Central memory CD8-positive, alpha-beta T cell (primary cell): ENCODE measurements at regions not wholly inside any gene's neighbourhood (a gene's known extent, or its start where the extent isn't known, plus 50 kb on each side); places are given as distances from the start of the nearest gene placed in this dataset.

Source experiments
- ATAC-seq: fragments of 150-1000 bp; cut with Tn5 transposase; replicated peaks from 2 replicates; pipeline ENCODE4 v1.10.0; 2022; ENCODE audit warnings: mild to moderate bottlenecking, moderate FRiP score, moderate number of reproducible peaks; ENCODE audit not compliant: poor library complexity, severe bottlenecking; ENCODE audit errors: extremely low read depth
- DNase-seq, 2 donors: peaks; one replicate each; pipeline ENCODE4 v3.0.0; 2021; ENCODE audit warnings: low spot score in 2 of 2
- H3K27ac Mint-ChIP-seq: one replicate; pipeline ENCODE4 v1.8.0; 2022; ENCODE audit warnings: low read depth, mild to moderate bottlenecking, moderate library complexity, mixed read lengths
- H3K27me3 Mint-ChIP-seq: one replicate; pipeline ENCODE4 v1.8.0; 2022; ENCODE audit warnings: mixed read lengths
- H3K36me3 Mint-ChIP-seq: one replicate; pipeline ENCODE4 v1.8.0; 2022; ENCODE audit warnings: mild to moderate bottlenecking, moderate library complexity, mixed read lengths; ENCODE audit not compliant: insufficient read depth
- H3K4me1 Mint-ChIP-seq: one replicate; pipeline ENCODE4 v1.8.0; 2022; ENCODE audit warnings: mixed read lengths
- H3K4me3 Mint-ChIP-seq: one replicate; pipeline ENCODE4 v1.8.0; 2022; ENCODE audit warnings: mild to moderate bottlenecking, moderate library complexity, mixed read lengths
- H3K9me3 Mint-ChIP-seq: one replicate; pipeline ENCODE4 v1.8.0; 2022; ENCODE audit warnings: mixed read lengths

GRCh38 chrX:9260603-9261002 is 204.3 kb upstream of the TBL1X start:
- no peak overlapping the region for H3K27ac Mint-ChIP-seq
- no peaks in the 10 kb centered on the region for H3K36me3 Mint-ChIP-seq
- H3K27me3 Mint-ChIP-seq, result no peaks in the 10 kb centered on the region
- DNase-seq (no peak), ATAC-seq (no peak)
- H3K4me3 Mint-ChIP-seq, result no peak overlapping the region
- no peaks in the 10 kb centered on the region for H3K9me3 Mint-ChIP-seq
- H3K4me1 Mint-ChIP-seq, result no peaks in the 10 kb centered on the region

GRCh38 chrX:9267415-9267814 is 197.4 kb upstream of the TBL1X start:
- no peak overlapping the region for H3K27ac Mint-ChIP-seq
- no peak for ATAC-seq
- no peak overlapping the region for H3K4me3 Mint-ChIP-seq
- H3K36me3 Mint-ChIP-seq, result no peaks in the 10 kb centered on the region
- no peaks in the 10 kb centered on the region for H3K4me1 Mint-ChIP-seq
- H3K27me3 Mint-ChIP-seq, result no peaks in the 10 kb centered on the region
- H3K9me3 Mint-ChIP-seq, result no peaks in the 10 kb centered on the region
- no peak for DNase-seq

- Mint-ChIP-seq H3K4me3 (no peak overlapping the region), H3K27ac (no peak overlapping the region), H3K4me1 (no peaks in the 10 kb centered on the region), H3K36me3 (no peaks in the 10 kb centered on the region), H3K27me3 (no peaks in the 10 kb centered on the region), H3K9me3 (peaks cover 7% of the 10 kb centered on the region)
- ATAC-seq, result no peak
- no peak for DNase-seq
These were observed 195.7 kb upstream of the TBL1X start for GRCh38 chrX:9269134-9269533.

GRCh38 chrX:9271789-9272525 is 192.9 kb upstream of the TBL1X start:
- Mint-ChIP-seq H3K4me3 (no peak overlapping the region), H3K9me3 (peaks cover 7% of the 10 kb centered on the region), H3K4me1 (no peaks in the 10 kb centered on the region), H3K36me3 (no peaks in the 10 kb centered on the region), H3K27me3 (no peaks in the 10 kb centered on the region), H3K27ac (no peak overlapping the region)
- no peak for DNase-seq
- ATAC-seq, result no peak

GRCh38 chrX:9273744-9274143 is 191.1 kb upstream of the TBL1X start:
- Mint-ChIP-seq H3K27me3 (no peaks in the 10 kb centered on the region), H3K36me3 (no peaks in the 10 kb centered on the region), H3K27ac (no peak overlapping the region), H3K4me1 (peaks cover under 1% of the 10 kb centered on the region), H3K9me3 (peaks cover 7% of the 10 kb centered on the region), H3K4me3 (no peak overlapping the region)
- no peak for DNase-seq
- no peak for ATAC-seq

- Mint-ChIP-seq H3K9me3 (peaks cover 1% of the 10 kb centered on the region), H3K36me3 (no peaks in the 10 kb centered on the region), H3K27me3 (no peaks in the 10 kb centered on the region), H3K27ac (peak overlapping the region; percentile 85), H3K4me1 (peaks cover 13% of the 10 kb centered on the region), H3K4me3 (peak overlapping the region; percentile 62)
- DNase-seq (no peak), ATAC-seq (no peak)
These were observed 186.2 kb upstream of the TBL1X start for GRCh38 chrX:9278475-9279233.

GRCh38 chrX:9279234-9279544 is 185.7 kb upstream of the TBL1X start:
- no peaks in the 10 kb centered on the region for H3K27me3 Mint-ChIP-seq
- peaks cover 13% of the 10 kb centered on the region for H3K4me1 Mint-ChIP-seq
- no peak for ATAC-seq
- no peak for DNase-seq
- H3K27ac Mint-ChIP-seq, result peak overlapping the region; percentile 85
- no peaks in the 10 kb centered on the region for H3K9me3 Mint-ChIP-seq
- H3K4me3 Mint-ChIP-seq, result peak overlapping the region; percentile 62
- no peaks in the 10 kb centered on the region for H3K36me3 Mint-ChIP-seq

- no peak for ATAC-seq
- no peak overlapping the region for H3K4me3 Mint-ChIP-seq
- DNase-seq, result no peak
- peaks cover 19% of the 10 kb centered on the region for H3K4me1 Mint-ChIP-seq
- H3K27me3 Mint-ChIP-seq, result no peaks in the 10 kb centered on the region
- H3K9me3 Mint-ChIP-seq, result no peaks in the 10 kb centered on the region
- no peaks in the 10 kb centered on the region for H3K36me3 Mint-ChIP-seq
- H3K27ac Mint-ChIP-seq, result no peak overlapping the region
These were observed 184.0 kb upstream of the TBL1X start for GRCh38 chrX:9280831-9281230.

GRCh38 chrX:9282325-9282724 is 182.5 kb upstream of the TBL1X start:
- no peak for DNase-seq
- Mint-ChIP-seq H3K27ac (no peak overlapping the region), H3K9me3 (no peaks in the 10 kb centered on the region), H3K27me3 (no peaks in the 10 kb centered on the region), H3K36me3 (no peaks in the 10 kb centered on the region), H3K4me3 (no peak overlapping the region), H3K4me1 (peaks cover 19% of the 10 kb centered on the region)
- no peak for ATAC-seq

GRCh38 chrX:9285342-9285771 is 179.5 kb upstream of the TBL1X start:
- ATAC-seq (no peak), DNase-seq (no peak)
- no peaks in the 10 kb centered on the region for H3K27me3 Mint-ChIP-seq
- no peaks in the 10 kb centered on the region for H3K36me3 Mint-ChIP-seq
- no peak overlapping the region for H3K4me3 Mint-ChIP-seq
- H3K27ac Mint-ChIP-seq, result no peak overlapping the region
- peaks cover 11% of the 10 kb centered on the region for H3K4me1 Mint-ChIP-seq
- H3K9me3 Mint-ChIP-seq, result no peaks in the 10 kb centered on the region

GRCh38 chrX:9286234-9286633 is 178.6 kb upstream of the TBL1X start:
- no peaks in the 10 kb centered on the region for H3K36me3 Mint-ChIP-seq
- no peak for DNase-seq
- no peaks in the 10 kb centered on the region for H3K9me3 Mint-ChIP-seq
- no peak for ATAC-seq
- H3K27me3 Mint-ChIP-seq, result no peaks in the 10 kb centered on the region
- peaks cover 11% of the 10 kb centered on the region for H3K4me1 Mint-ChIP-seq
- no peak overlapping the region for H3K4me3 Mint-ChIP-seq
- no peak overlapping the region for H3K27ac Mint-ChIP-seq

- Mint-ChIP-seq H3K9me3 (no peaks in the 10 kb centered on the region), H3K36me3 (peaks cover 2% of the 10 kb centered on the region), H3K27ac (no peak overlapping the region), H3K4me1 (no peaks in the 10 kb centered on the region), H3K27me3 (peaks cover 7% of the 10 kb centered on the region), H3K4me3 (no peak overlapping the region)
- ATAC-seq (no peak), DNase-seq (no peak)
These were observed 173.2 kb upstream of the TBL1X start for GRCh38 chrX:9291629-9292028.

GRCh38 chrX:9293051-9293496 is 171.8 kb upstream of the TBL1X start:
- Mint-ChIP-seq H3K36me3 (peaks cover 2% of the 10 kb centered on the region), H3K27ac (no peak overlapping the region), H3K4me3 (no peak overlapping the region), H3K27me3 (peaks cover 7% of the 10 kb centered on the region), H3K4me1 (no peaks in the 10 kb centered on the region), H3K9me3 (no peaks in the 10 kb centered on the region)
- no peak for ATAC-seq
- no peak for DNase-seq
